ENCODE measurements at regions not wholly inside any gene's neighbourhood (a gene's known extent, or its start where the extent isn't known, plus 50 kb on each side); places are given as distances from the start of the nearest gene placed in this dataset.

DNA sequence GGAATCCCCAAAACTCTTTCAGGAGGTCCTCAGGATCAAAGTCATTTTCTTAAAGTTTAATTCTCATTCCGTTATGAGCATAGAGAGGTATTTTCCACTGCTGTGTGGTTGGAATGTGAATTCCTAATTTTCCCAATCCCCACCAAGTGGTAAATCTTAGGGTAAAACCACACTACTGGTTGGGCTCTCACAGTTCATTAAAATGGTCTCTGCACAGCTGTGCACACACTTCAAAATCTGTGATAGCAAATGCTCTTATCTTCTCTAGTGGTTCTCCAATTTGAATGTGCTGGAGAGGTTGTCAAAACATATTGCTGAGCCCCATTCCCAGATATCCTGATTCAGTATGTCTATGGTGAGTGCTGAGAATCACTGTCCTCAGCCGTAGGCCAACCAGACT is 189.1 kb downstream of the BMP4 start (continued):
- TF ChIP-seq, protein P1, sequence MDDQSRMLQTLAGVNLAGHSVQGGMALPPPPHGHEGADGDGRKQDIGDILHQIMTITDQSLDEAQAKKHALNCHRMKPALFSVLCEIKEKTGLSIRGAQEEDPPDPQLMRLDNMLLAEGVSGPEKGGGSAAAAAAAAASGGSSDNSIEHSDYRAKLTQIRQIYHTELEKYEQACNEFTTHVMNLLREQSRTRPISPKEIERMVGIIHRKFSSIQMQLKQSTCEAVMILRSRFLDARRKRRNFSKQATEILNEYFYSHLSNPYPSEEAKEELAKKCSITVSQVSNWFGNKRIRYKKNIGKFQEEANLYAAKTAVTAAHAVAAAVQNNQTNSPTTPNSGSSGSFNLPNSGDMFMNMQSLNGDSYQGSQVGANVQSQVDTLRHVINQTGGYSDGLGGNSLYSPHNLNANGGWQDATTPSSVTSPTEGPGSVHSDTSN (IDR thresholded peaks at IDR 0.05), result no peak

GRCh38 chr14:53766601-53767000 is 190.0 kb downstream of the BMP4 start:
- H3K4me1 ChIP-seq (ENCODE audit: control insufficient read depth in 1 of 2, insufficient read depth in 2 of 2, low read depth in 1 of 2, low read length in 1 of 2), result no peaks in the 10 kb centered on the region
- no peaks in the 10 kb centered on the region for H4K20me1 ChIP-seq (ENCODE audit: insufficient read depth)
- H3K9me2 ChIP-seq, result no peaks in the 10 kb centered on the region
- H3K27me3 ChIP-seq (ENCODE audit: insufficient read depth), result no peaks in the 10 kb centered on the region
- POLR2A ChIA-PET, result no interaction called here
- H3K9me3 ChIP-seq, result no peaks in the 10 kb centered on the region
- no peak for DNase-seq
- CTCF ChIA-PET, result no interaction called here
- no peaks in the 10 kb centered on the region for H3K36me3 ChIP-seq (replicated peaks in 1 of 2; ENCODE audit: control insufficient read depth in 1 of 2, insufficient read depth in 2 of 2, low read length in 1 of 2)
- H2AFZ ChIP-seq (ENCODE audit: low read depth), result no peak overlapping the region
- no peak overlapping the region for H3K9ac ChIP-seq
- TF ChIP-seq TEAD4 (IDR thresholded peaks at IDR 0.05; ENCODE audit: borderline replicate concordance, insufficient read depth) (no peak), EZH2phosphoT487 (IDR thresholded peaks at IDR 0.05; ENCODE audit: borderline replicate concordance, low read depth) (no peak), EP300 (IDR thresholded peaks at IDR 0.05; ENCODE audit: borderline replicate concordance in 1 of 2, low read depth in 1 of 2, low read length in 1 of 2) (no peak), FOXJ3 (CRISPR knock-in tag; IDR thresholded peaks at IDR 0.05) (no peak), RFX5 (IDR thresholded peaks at IDR 0.05; ENCODE audit: low read length) (no peak), GATA2 (CRISPR knock-in tag; IDR thresholded peaks at IDR 0.05) (no peak), SIN3A (IDR thresholded peaks at IDR 0.05; ENCODE audit: borderline replicate concordance, low read depth, low read length) (no peak), ELF1 (IDR thresholded peaks at IDR 0.05) (no peak), GABPA (IDR thresholded peaks at IDR 0.05; ENCODE audit: low read depth) (no peak), MXI1 (IDR thresholded peaks at IDR 0.05; ENCODE audit: low read depth, low read length) (no peak), NFIC (IDR thresholded peaks at IDR 0.05; ENCODE audit: borderline replicate concordance) (no peak), TCF12 (IDR thresholded peaks at IDR 0.05) (no peak), YY1 (IDR thresholded peaks at IDR 0.05; ENCODE audit: low read depth) (no peak)
- TF ChIP-seq, protein P1 (IDR thresholded peaks at IDR 0.05), result no peak
- TF ChIP-seq, protein P2, sequence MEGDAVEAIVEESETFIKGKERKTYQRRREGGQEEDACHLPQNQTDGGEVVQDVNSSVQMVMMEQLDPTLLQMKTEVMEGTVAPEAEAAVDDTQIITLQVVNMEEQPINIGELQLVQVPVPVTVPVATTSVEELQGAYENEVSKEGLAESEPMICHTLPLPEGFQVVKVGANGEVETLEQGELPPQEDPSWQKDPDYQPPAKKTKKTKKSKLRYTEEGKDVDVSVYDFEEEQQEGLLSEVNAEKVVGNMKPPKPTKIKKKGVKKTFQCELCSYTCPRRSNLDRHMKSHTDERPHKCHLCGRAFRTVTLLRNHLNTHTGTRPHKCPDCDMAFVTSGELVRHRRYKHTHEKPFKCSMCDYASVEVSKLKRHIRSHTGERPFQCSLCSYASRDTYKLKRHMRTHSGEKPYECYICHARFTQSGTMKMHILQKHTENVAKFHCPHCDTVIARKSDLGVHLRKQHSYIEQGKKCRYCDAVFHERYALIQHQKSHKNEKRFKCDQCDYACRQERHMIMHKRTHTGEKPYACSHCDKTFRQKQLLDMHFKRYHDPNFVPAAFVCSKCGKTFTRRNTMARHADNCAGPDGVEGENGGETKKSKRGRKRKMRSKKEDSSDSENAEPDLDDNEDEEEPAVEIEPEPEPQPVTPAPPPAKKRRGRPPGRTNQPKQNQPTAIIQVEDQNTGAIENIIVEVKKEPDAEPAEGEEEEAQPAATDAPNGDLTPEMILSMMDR (IDR thresholded peaks at IDR 0.05), result no peak
- no peak overlapping the region for H3K27ac ChIP-seq (ENCODE audit: low read depth in 2 of 2, low read length in 1 of 2)
- no peak overlapping the region for H3K4me3 ChIP-seq (ENCODE audit: low read depth in 2 of 2, low read length in 1 of 2)
- no peaks in the 10 kb centered on the region for H3F3A ChIP-seq (replicated peaks; ENCODE audit: insufficient read depth)
- H3K79me2 ChIP-seq (ENCODE audit: insufficient read depth), result no peaks in the 10 kb centered on the region
- no peak overlapping the region for H3K4me2 ChIP-seq
